Activated CD8-positive, alpha-beta memory T cell treated with anti-CD3 and anti-CD28 coated beads, Interleukin-2, amount 50 U/mL, for 48 hours (primary cell): ENCODE measurements at regions not wholly inside any gene's neighbourhood (a gene's known extent, or its start where the extent isn't known, plus 50 kb on each side); places are given as distances from the start of the nearest gene placed in this dataset.

Experiments
- DNase-seq: peaks from one replicate; pipeline ENCODE4 v3.0.0-alpha.2; 2020

- DNase-seq, result no peak
Measured at GRCh38 chr13:112005925-112006324, 61.0 kb upstream of the SOX1 start.

- no peak for DNase-seq
Measured at GRCh38 chr13:112007191-112007590, 59.8 kb upstream of the SOX1 start.

GRCh38 chr13:112010714-112011113 is 56.2 kb upstream of the SOX1 start:
- DNase-seq, result no peak

- no peak for DNase-seq
Measured at GRCh38 chr13:112012016-112012704, 54.8 kb upstream of the SOX1 start.

- no peak for DNase-seq
Measured at GRCh38 chr13:112012705-112013085, 54.3 kb upstream of the SOX1 start.

- no peak for DNase-seq
Measured at GRCh38 chr13:112013665-112014064, 53.3 kb upstream of the SOX1 start.

GRCh38 chr13:112014857-112015256 is 52.1 kb upstream of the SOX1 start:
- no peak for DNase-seq
